Tibial nerve (tissue), 3 donors: ENCODE measurements at regions not wholly inside any gene's neighbourhood (a gene's known extent, or its start where the extent isn't known, plus 50 kb on each side); places are given as distances from the start of the nearest gene placed in this dataset.

Experiments
- POLR2A ChIP-seq, 2 donors: fragments of 450-650 bp; IDR thresholded peaks; one replicate each; pipeline ENCODE4 v1.6.1; 2017; ENCODE audit warnings: antibody characterized with exemption in 2 of 2, mild to moderate bottlenecking in 2 of 2, moderate library complexity in 2 of 2
- TF ChIP-seq, protein P1 (sequence below), 5 experiments: fragments of 200-600 bp in 3 of 5; fragments of 450-650 bp in 2 of 5; sonication (generic) in 3 of 5; IDR thresholded peaks; one replicate each; pipeline ENCODE4 v1.5.1; 2016 to 2019; ENCODE audit warnings: antibody characterized with exemption in 5 of 5, mild to moderate bottlenecking in 3 of 5, moderate library complexity in 2 of 5

GRCh38 chr14:24725311-24725710 is 91.3 kb upstream of the GZMB start:
- TF ChIP-seq, protein P1, sequence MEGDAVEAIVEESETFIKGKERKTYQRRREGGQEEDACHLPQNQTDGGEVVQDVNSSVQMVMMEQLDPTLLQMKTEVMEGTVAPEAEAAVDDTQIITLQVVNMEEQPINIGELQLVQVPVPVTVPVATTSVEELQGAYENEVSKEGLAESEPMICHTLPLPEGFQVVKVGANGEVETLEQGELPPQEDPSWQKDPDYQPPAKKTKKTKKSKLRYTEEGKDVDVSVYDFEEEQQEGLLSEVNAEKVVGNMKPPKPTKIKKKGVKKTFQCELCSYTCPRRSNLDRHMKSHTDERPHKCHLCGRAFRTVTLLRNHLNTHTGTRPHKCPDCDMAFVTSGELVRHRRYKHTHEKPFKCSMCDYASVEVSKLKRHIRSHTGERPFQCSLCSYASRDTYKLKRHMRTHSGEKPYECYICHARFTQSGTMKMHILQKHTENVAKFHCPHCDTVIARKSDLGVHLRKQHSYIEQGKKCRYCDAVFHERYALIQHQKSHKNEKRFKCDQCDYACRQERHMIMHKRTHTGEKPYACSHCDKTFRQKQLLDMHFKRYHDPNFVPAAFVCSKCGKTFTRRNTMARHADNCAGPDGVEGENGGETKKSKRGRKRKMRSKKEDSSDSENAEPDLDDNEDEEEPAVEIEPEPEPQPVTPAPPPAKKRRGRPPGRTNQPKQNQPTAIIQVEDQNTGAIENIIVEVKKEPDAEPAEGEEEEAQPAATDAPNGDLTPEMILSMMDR (IDR thresholded peaks at IDR 0.05), result no peak
- no peak for TF ChIP-seq POLR2A (IDR thresholded peaks at IDR 0.05)
